Spleen (tissue), 7 donors: ENCODE measurements at regions not wholly inside any gene's neighbourhood (a gene's known extent, or its start where the extent isn't known, plus 50 kb on each side); places are given as distances from the start of the nearest gene placed in this dataset.

Experiments
- CTCF ChIP-seq, 11 experiments: fragments of 200-600 bp in 7 of 11; fragments of 450-650 bp in 4 of 11; sonication (generic) in 4 of 11; IDR thresholded peaks in 8 of 11; conservative IDR thresholded peaks in 3 of 11; 1 replicate in 7 of 11; 2 replicates in 4 of 11; pipeline versions ENCODE4 v1.4.0 to v1.8.0; 2016 to 2021; ENCODE audit warnings: antibody characterized with exemption in 11 of 11, inconsistent platforms in 4 of 11, mild to moderate bottlenecking in 1 of 11
- POLR2A ChIP-seq, 3 donors: fragments of 450-650 bp; IDR thresholded peaks; one replicate each; pipeline ENCODE4 v1.5.1; 2017; ENCODE audit warnings: antibody characterized with exemption in 3 of 3, mild to moderate bottlenecking in 1 of 3
- donor health status: DM: no; HTN: no; CAD: no; lungs with moderate emphysema.
- donor health status: DM: no; HTN: no; CAD: no.
- donor health status: DM: no; HTN: no; CAD: no.

GRCh38 chr20:48558906-48559305 is 268.9 kb downstream of the PREX1 start:
- TF ChIP-seq POLR2A (IDR thresholded peaks at IDR 0.05) (no peak), CTCF (IDR thresholded peaks at IDR 0.05 in 8 of 11, conservative IDR thresholded peaks at IDR 0.05 in 3 of 11) (no peak)
